ENCODE measurements at regions not wholly inside any gene's neighbourhood (a gene's known extent, or its start where the extent isn't known, plus 50 kb on each side); places are given as distances from the start of the nearest gene placed in this dataset.

DNA sequence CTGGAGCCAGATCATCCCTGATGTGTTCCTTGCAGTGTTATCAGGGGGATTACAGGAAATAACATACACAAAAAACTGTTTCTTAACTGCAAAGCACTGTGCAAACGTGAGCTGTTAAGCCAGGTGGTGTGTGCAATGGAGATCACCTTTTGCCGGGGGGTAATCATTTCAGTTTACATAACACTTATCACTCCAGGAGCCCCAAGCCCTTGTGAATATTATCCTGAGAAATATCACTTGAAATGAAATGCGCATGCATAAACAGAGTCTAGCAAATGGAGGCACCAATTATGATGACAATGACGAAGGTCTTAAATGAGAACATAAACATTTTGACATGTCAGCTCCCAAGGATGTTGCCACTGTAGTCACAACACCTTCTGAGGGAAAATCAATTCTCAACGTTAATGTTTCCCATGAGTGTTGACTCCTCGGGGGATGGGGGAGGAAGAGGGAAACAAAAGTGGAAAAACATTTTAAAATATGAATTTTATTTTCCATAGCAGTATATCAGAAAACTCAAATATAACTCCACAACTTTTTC is 54.5 kb upstream of the RAD23B start:
- Histone ChIP-seq H3K9me3 (ENCODE audit: control extremely low read depth in 1 of 3, control insufficient read depth in 2 of 3, insufficient read depth in 1 of 3, low read length in 2 of 3) (no peaks in the 10 kb centered on the region), H4K20me1 (ENCODE audit: control insufficient read depth, insufficient read depth, low read length, poor library complexity, severe bottlenecking) (no peaks in the 10 kb centered on the region), H3K4me1 (ENCODE audit: control insufficient read depth in 2 of 2, insufficient read depth in 2 of 2, low read length in 2 of 2) (no peaks in the 10 kb centered on the region), H3K9ac (ENCODE audit: low read length) (no peak overlapping the region), H3K79me2 (ENCODE audit: control insufficient read depth, insufficient read depth, low read length) (no peaks in the 10 kb centered on the region), H3K27me3 (replicated peaks in 1 of 4; ENCODE audit: control extremely low read depth in 1 of 4, control insufficient read depth in 3 of 4, insufficient read depth in 4 of 4, low read length in 3 of 4) (peaks cover 0 to 17% (median 7%) of the 10 kb centered on the region in 4 experiments), H3K4me2 (replicated peaks; ENCODE audit: low read depth, low read length, poor library complexity, severe bottlenecking) (no peak overlapping the region), H3K27ac (ENCODE audit: low read length in 2 of 2) (no peak overlapping the region), H3K36me3 (replicated peaks in 1 of 2; ENCODE audit: control extremely low read depth in 1 of 2, control insufficient read depth in 1 of 2, extremely low read depth in 1 of 2, insufficient read depth in 2 of 2, low read length in 1 of 2) (no peaks in the 10 kb centered on the region), H2AFZ (ENCODE audit: insufficient read depth, low read depth, low read length, poor library complexity, severe bottlenecking) (no peak overlapping the region), H3K4me3 (ENCODE audit: control extremely low read depth in 1 of 5, extremely low read depth in 1 of 5, insufficient read depth in 1 of 5, low read depth in 2 of 5, low read length in 4 of 5) (no peak overlapping the region)
- ATAC-seq (ENCODE audit: low read depth) (no peak), DNase-seq (no peak)
- ChIA-PET CTCF (interaction anchor here (0.9 to 1.2 kb wide), 2 partner anchors 113 to 197 kb away, joined by 3 to 4 read pairs; no protein-coding TSS in a partner anchor), POLR2A (no interaction called here)
- WGBS (ENCODE audit: insufficient coverage) = 82% methylated on average over 4 of the region's 6 CpGs
- no peak overlapping the region for H3K4me3 Mint-ChIP-seq
- no peaks in the 10 kb centered on the region for H3K9me3 Mint-ChIP-seq (ENCODE audit: insufficient read depth)
- H3K4me1 Mint-ChIP-seq = no peaks in the 10 kb centered on the region
- TF ChIP-seq EZH2 (IDR thresholded peaks at IDR 0.05; ENCODE audit: borderline replicate concordance, insufficient read depth, low read depth, low read length, poor library complexity, severe bottlenecking) = no peak
- TF ChIP-seq, protein P1, sequence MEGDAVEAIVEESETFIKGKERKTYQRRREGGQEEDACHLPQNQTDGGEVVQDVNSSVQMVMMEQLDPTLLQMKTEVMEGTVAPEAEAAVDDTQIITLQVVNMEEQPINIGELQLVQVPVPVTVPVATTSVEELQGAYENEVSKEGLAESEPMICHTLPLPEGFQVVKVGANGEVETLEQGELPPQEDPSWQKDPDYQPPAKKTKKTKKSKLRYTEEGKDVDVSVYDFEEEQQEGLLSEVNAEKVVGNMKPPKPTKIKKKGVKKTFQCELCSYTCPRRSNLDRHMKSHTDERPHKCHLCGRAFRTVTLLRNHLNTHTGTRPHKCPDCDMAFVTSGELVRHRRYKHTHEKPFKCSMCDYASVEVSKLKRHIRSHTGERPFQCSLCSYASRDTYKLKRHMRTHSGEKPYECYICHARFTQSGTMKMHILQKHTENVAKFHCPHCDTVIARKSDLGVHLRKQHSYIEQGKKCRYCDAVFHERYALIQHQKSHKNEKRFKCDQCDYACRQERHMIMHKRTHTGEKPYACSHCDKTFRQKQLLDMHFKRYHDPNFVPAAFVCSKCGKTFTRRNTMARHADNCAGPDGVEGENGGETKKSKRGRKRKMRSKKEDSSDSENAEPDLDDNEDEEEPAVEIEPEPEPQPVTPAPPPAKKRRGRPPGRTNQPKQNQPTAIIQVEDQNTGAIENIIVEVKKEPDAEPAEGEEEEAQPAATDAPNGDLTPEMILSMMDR (IDR thresholded peaks at IDR 0.05) = no peak
- H3K27ac Mint-ChIP-seq = no peak overlapping the region
- intact Hi-C loops (cut with micrococcal nuclease) = no loop called here
- peaks cover 63% of the 10 kb centered on the region for H3K27me3 Mint-ChIP-seq

DNA sequence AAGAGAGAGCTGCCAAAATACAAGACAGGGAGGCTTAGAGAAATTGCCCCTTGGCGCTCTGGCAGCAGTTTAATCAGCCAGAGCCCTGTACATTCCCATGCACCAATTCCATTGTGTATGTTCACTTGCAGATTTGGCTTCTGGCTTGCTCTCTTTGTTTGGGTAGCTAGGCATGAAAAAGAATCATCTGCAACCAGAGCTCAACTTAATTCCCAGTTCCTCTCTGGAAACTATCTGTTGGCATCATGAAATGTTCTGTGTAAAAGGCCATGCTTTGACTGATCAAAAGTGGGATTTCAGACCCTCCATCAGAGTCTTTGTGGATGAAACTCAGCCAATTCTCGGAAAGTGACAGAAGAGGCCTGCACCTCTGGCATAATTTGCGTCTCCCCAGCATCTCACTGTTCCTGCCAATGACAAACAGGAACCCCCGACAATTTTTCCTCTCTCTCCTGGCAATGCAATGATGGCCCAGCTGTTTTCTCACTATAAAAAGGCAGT is 53.8 kb upstream of the RAD23B start:
- DNase-seq = no peak
- Mint-ChIP-seq H3K9me3 (ENCODE audit: insufficient read depth) (no peaks in the 10 kb centered on the region), H3K4me1 (no peaks in the 10 kb centered on the region), H3K27me3 (peaks cover 64% of the 10 kb centered on the region), H3K27ac (no peak overlapping the region), H3K4me3 (no peak overlapping the region)
- Histone ChIP-seq H4K20me1 (ENCODE audit: control insufficient read depth, insufficient read depth, low read length, poor library complexity, severe bottlenecking) (no peaks in the 10 kb centered on the region), H3K9ac (ENCODE audit: low read length) (no peak overlapping the region), H2AFZ (ENCODE audit: insufficient read depth, low read depth, low read length, poor library complexity, severe bottlenecking) (no peak overlapping the region), H3K36me3 (replicated peaks in 1 of 2; ENCODE audit: control extremely low read depth in 1 of 2, control insufficient read depth in 1 of 2, extremely low read depth in 1 of 2, insufficient read depth in 2 of 2, low read length in 1 of 2) (no peaks in the 10 kb centered on the region), H3K79me2 (ENCODE audit: control insufficient read depth, insufficient read depth, low read length) (no peaks in the 10 kb centered on the region), H3K27ac (ENCODE audit: low read length in 2 of 2) (no peak overlapping the region), H3K9me3 (ENCODE audit: control extremely low read depth in 1 of 3, control insufficient read depth in 2 of 3, insufficient read depth in 1 of 3, low read length in 2 of 3) (no peaks in the 10 kb centered on the region), H3K4me3 (ENCODE audit: control extremely low read depth in 1 of 5, extremely low read depth in 1 of 5, insufficient read depth in 1 of 5, low read depth in 2 of 5, low read length in 4 of 5) (no peak overlapping the region), H3K27me3 (replicated peaks in 1 of 4; ENCODE audit: control extremely low read depth in 1 of 4, control insufficient read depth in 3 of 4, insufficient read depth in 4 of 4, low read length in 3 of 4) (peaks cover 0 to 17% (median 7%) of the 10 kb centered on the region in 4 experiments), H3K4me1 (ENCODE audit: control insufficient read depth in 2 of 2, insufficient read depth in 2 of 2, low read length in 2 of 2) (no peaks in the 10 kb centered on the region), H3K4me2 (replicated peaks; ENCODE audit: low read depth, low read length, poor library complexity, severe bottlenecking) (no peak overlapping the region)
- TF ChIP-seq, protein P1 (IDR thresholded peaks at IDR 0.05) = no peak
- TF ChIP-seq EZH2 (IDR thresholded peaks at IDR 0.05; ENCODE audit: borderline replicate concordance, insufficient read depth, low read depth, low read length, poor library complexity, severe bottlenecking) = no peak
- POLR2A ChIA-PET = no interaction called here
- 86% methylated on average over 4 of the region's 4 CpGs for WGBS (ENCODE audit: insufficient coverage)
- intact Hi-C loops (cut with micrococcal nuclease) = no loop called here
- no peak for ATAC-seq (ENCODE audit: low read depth)
- CTCF ChIA-PET = interaction anchor here (0.9 to 1.2 kb wide), 2 partner anchors 112 to 197 kb away, joined by 3 to 4 read pairs; no protein-coding TSS in a partner anchor
